ENCODE measurements at regions not wholly inside any gene's neighbourhood (a gene's known extent, or its start where the extent isn't known, plus 50 kb on each side); places are given as distances from the start of the nearest gene placed in this dataset.

- Histone ChIP-seq H3K56ac (ENCODE audit: insufficient read length, low read depth, low read length) (no peak overlapping the region), H2BK120ac (ENCODE audit: low read depth, low read length, poor library complexity, severe bottlenecking) (no peak overlapping the region), H3K4ac (ENCODE audit: low read depth, low read length) (no peak overlapping the region), H3K9ac (ENCODE audit: extremely low read depth, insufficient read length, low read length) (no peak overlapping the region), H4K91ac (ENCODE audit: insufficient read length, low read depth, low read length) (no peak overlapping the region), H4K8ac (replicated peaks; ENCODE audit: insufficient read length, low read depth, low read length) (no peak overlapping the region), H2BK20ac (ENCODE audit: low read depth, low read length, poor library complexity, severe bottlenecking) (no peak overlapping the region), H2AFZ (ENCODE audit: low read length) (no peak overlapping the region), H3K27ac (ENCODE audit: insufficient read length, low read depth, low read length) (no peak overlapping the region), H4K5ac (ENCODE audit: insufficient read length, low read depth, low read length) (no peak overlapping the region), H2BK15ac (ENCODE audit: low read depth, low read length) (no peak overlapping the region), H2AK5ac (ENCODE audit: insufficient read length, low read length) (no peak overlapping the region), H2BK12ac (ENCODE audit: insufficient read length, low read depth, low read length) (no peak overlapping the region), H3K27me3 (ENCODE audit: insufficient read depth, low read length) (no peaks in the 10 kb centered on the region), H3K79me1 (ENCODE audit: insufficient read depth, low read depth, low read length, poor library complexity, severe bottlenecking) (no peaks in the 10 kb centered on the region), H3K4me1 (ENCODE audit: insufficient read depth, low read length) (no peaks in the 10 kb centered on the region), H3K23ac (ENCODE audit: insufficient read length, low read depth, low read length) (no peak overlapping the region), H4K20me1 (ENCODE audit: control insufficient read depth, insufficient read depth, insufficient read length) (no peaks in the 10 kb centered on the region), H2BK5ac (ENCODE audit: insufficient read length, low read length) (no peak overlapping the region), H3K4me2 (ENCODE audit: insufficient read depth, insufficient read length, low read length) (no peak overlapping the region), H3T11ph (ENCODE audit: low read length) (no peak overlapping the region), H3K9me3 (ENCODE audit: control insufficient read depth, low read depth, low read length) (no peaks in the 10 kb centered on the region), H3K23me2 (ENCODE audit: insufficient read length, low read depth, low read length, poor library complexity, severe bottlenecking) (no peaks in the 10 kb centered on the region), H3K79me2 (ENCODE audit: insufficient read depth, low read length) (no peaks in the 10 kb centered on the region), H3K18ac (ENCODE audit: insufficient read length, low read depth, low read length) (no peak overlapping the region), H3K14ac (ENCODE audit: insufficient read depth, low read length) (no peak overlapping the region)
- Mint-ChIP-seq H3K4me1 (no peaks in the 10 kb centered on the region), H3K27ac (no peak overlapping the region), H3K36me3 (ENCODE audit: insufficient read depth in 1 of 3, low read depth in 3 of 3) (no peaks in the 10 kb centered on the region; a peak in 2 of 7 replicates), H3K4me3 (no peak overlapping the region), H3K9me3 (peaks cover 0 to 3% of the 10 kb centered on the region in 2 experiments; a peak in 3 of 5 replicates), H3K27me3 (ENCODE audit: low read depth) (no peaks in the 10 kb centered on the region)
- TF ChIP-seq CTCF (conservative IDR thresholded peaks at IDR 0.05): no peak
- DNase-seq: no peak
- no CpG with 5 or more reads among the region's 1 CpG for WGBS (ENCODE audit: extremely low coverage, insufficient read length, low lambda C conversion rate)
Observed at GRCh38 chr3:73120710-73121109, 59.3 kb downstream of the EBLN2 start.
